K562 (cell line): ENCODE measurements at regions not wholly inside any gene's neighbourhood (a gene's known extent, or its start where the extent isn't known, plus 50 kb on each side); places are given as distances from the start of the nearest gene placed in this dataset.

Experiments used
- ATAC-seq: fragments of 200-7000 bp; cut with Tn5 transposase; 3 replicates; pipeline ENCODE4 v1.9.1; 2020; ENCODE audit warnings: moderate library complexity
- BruUV-seq: library from RNA; stranded (reverse); fragments of 400-500 nt; replicated peaks from 2 replicates; lab custom pipeline; 2021; lab: Mats Ljungman, UMichigan
- CTCF ChIA-PET: fragments of 300-600 bp; formaldehyde crosslinking; extraction: SDS; loops from one replicate; lab custom pipeline; 2021; ENCODE audit warnings: low intra/inter-chr PET ratio; lab: Yijun Ruan, JAX
- POLR2A ChIA-PET: fragments of 300-600, 350-650 bp; sonication (Branson Sonifier 250); formaldehyde crosslinking; extraction: SDS; loops from one replicate; lab custom pipeline; 2021; ENCODE audit warnings: antibody characterized with exemption, inconsistent platforms; lab: Yijun Ruan, JAX
- DNase-seq, 4 experiments: peaks; one replicate each; pipeline versions ENCODE4 v3.0.0 to v3.0.0-alpha.2; 2011 to 2018; ENCODE audit warnings: low spot score in 3 of 4, mixed read lengths in 3 of 4; ENCODE audit errors: extremely low read depth in 1 of 4
- FAIRE-seq: peaks from 2 replicates; lab custom pipeline; 2011; peaks lifted over from hg19 to GRCh38; lab: Jason Lieb, UNC
- H2AFZ ChIP-seq: 2 replicates; pipeline ENCODE4 v1.6.0; 2011; ENCODE audit warnings: low read depth, low read length, control low read depth, inconsistent platforms
- H3K27ac ChIP-seq: fragments of 200-600 bp; 3 replicates; pipeline ENCODE4 v1.8.0; 2011; ENCODE audit warnings: low read depth, mild to moderate bottlenecking, control low read depth, inconsistent platforms, low read length, moderate library complexity, mixed read lengths; ENCODE audit errors: extremely low read depth
- H3K27me3 ChIP-seq, 2 experiments: fragments of 300-600 bp in 1 of 2; 2 replicates in 1 of 2; 3 replicates in 1 of 2; pipeline versions ENCODE4 v1.6.0 to v1.8.0; 2011; ENCODE audit warnings: inconsistent platforms in 2 of 2, low read length in 2 of 2, mild to moderate bottlenecking in 1 of 2, mixed read lengths in 1 of 2, moderate library complexity in 1 of 2; ENCODE audit not compliant: control insufficient read depth in 2 of 2, insufficient read depth in 2 of 2
- H3K36me3 ChIP-seq: fragments of 300-600 bp; 3 replicates; pipeline ENCODE4 v1.8.0; 2011; ENCODE audit warnings: mild to moderate bottlenecking, low read length, inconsistent platforms; ENCODE audit not compliant: control insufficient read depth, insufficient read depth
- H3K4me1 ChIP-seq, 2 experiments: fragments of 200-600 bp in 1 of 2; replicated peaks in 1 of 2; 2 replicates in 1 of 2; 3 replicates in 1 of 2; pipeline versions ENCODE4 v1.5.1 to v1.8.0; 2011; ENCODE audit warnings: inconsistent platforms in 2 of 2, low read length in 2 of 2, mild to moderate bottlenecking in 1 of 2, mixed read lengths in 1 of 2, moderate library complexity in 1 of 2; ENCODE audit not compliant: control insufficient read depth in 2 of 2, insufficient read depth in 2 of 2
- H3K4me2 ChIP-seq: 2 replicates; pipeline ENCODE4 v1.6.1; 2011; ENCODE audit warnings: low read length, control low read depth, inconsistent platforms, mixed read lengths; ENCODE audit not compliant: insufficient read depth
- H3K4me3 ChIP-seq: fragments of 200-600 bp; sonication (generic), shearing (Covaris generic); 2 replicates; pipeline ENCODE4 v1.5.1; 2016; ENCODE audit warnings: control low read depth, inconsistent platforms
- H3K79me2 ChIP-seq: fragments of 200-600 bp; 3 replicates; pipeline ENCODE4 v1.8.0; 2011; ENCODE audit warnings: low read length, inconsistent platforms; ENCODE audit not compliant: control insufficient read depth, insufficient read depth
- H3K9ac ChIP-seq, 2 experiments: 2 replicates each; pipeline versions ENCODE4 v1.6.0 to v1.6.1; 2011; ENCODE audit warnings: low read depth in 2 of 2, low read length in 2 of 2, control low read depth in 1 of 2, inconsistent platforms in 1 of 2, mild to moderate bottlenecking in 1 of 2, mixed read lengths in 1 of 2; ENCODE audit not compliant: insufficient read depth in 1 of 2
- H3K9me1 ChIP-seq: one replicate; pipeline ENCODE4 v1.6.0; 2011; ENCODE audit warnings: inconsistent platforms, mild to moderate bottlenecking, low read length, moderate library complexity; ENCODE audit not compliant: control insufficient read depth, insufficient read depth
- H3K9me3 ChIP-seq: replicated peaks from 2 replicates; pipeline ENCODE4 v1.5.1; 2011; ENCODE audit warnings: low read depth, low read length, inconsistent platforms; ENCODE audit not compliant: control insufficient read depth, insufficient read depth
- H4K20me1 ChIP-seq: replicated peaks from 2 replicates; pipeline ENCODE4 v1.6.1; 2011; ENCODE audit warnings: low read length, inconsistent platforms, mixed read lengths; ENCODE audit not compliant: control insufficient read depth, insufficient read depth
- CTCF ChIP-seq, 3 experiments: IDR thresholded peaks in 2 of 3; conservative IDR thresholded peaks in 1 of 3; 2 replicates each; pipeline ENCODE4 v1.5.1; 2011 to 2012; ENCODE audit warnings: low read length in 3 of 3, mild to moderate bottlenecking in 3 of 3, control low read depth in 2 of 3, improper control_type of control experiment in 1 of 3, inconsistent platforms in 1 of 3, low read depth in 1 of 3, mixed read lengths in 1 of 3, moderate library complexity in 1 of 3; ENCODE audit not compliant: insufficient read depth in 2 of 3
- GATAD2A ChIP-seq: fragments of 450-650 bp; IDR thresholded peaks from 2 replicates; pipeline ENCODE4 v1.6.1; 2017
- JUNB ChIP-seq: fragments of 450-650 bp; formaldehyde crosslinking; conservative IDR thresholded peaks from 2 replicates; pipeline ENCODE4 v1.4.0; 2020; ENCODE audit warnings: mild to moderate bottlenecking
- MCM5 ChIP-seq: fragments of 450-650 bp; IDR thresholded peaks from 2 replicates; pipeline ENCODE4 v1.6.1; 2016; ENCODE audit warnings: low read depth
- PATZ1 ChIP-seq: fragments of 250-450 bp; sonication (Bioruptor Pico); IDR thresholded peaks from 2 replicates; pipeline ENCODE4 v1.5.0; 2020; ENCODE audit warnings: mild to moderate bottlenecking, borderline replicate concordance
- RB1 ChIP-seq: fragments of 450-650 bp; IDR thresholded peaks from 2 replicates; pipeline ENCODE4 v1.6.1; 2017; ENCODE audit warnings: low read depth, mild to moderate bottlenecking
- RBM25 ChIP-seq: fragments of 200-400 bp; formaldehyde crosslinking; IDR thresholded peaks from 2 replicates; pipeline ENCODE4 v1.6.1; 2018; ENCODE audit warnings: low read length, low read depth, moderate library complexity; ENCODE audit not compliant: severe bottlenecking
- ZC3H4 ChIP-seq: sonication (generic); formaldehyde crosslinking; IDR thresholded peaks from 2 replicates; pipeline ENCODE4 v1.9.0; 2021; ENCODE audit warnings: missing genetic modification reagents, borderline replicate concordance
- ZFP30 ChIP-seq: fragments of 250-450 bp; sonication (Bioruptor Pico); IDR thresholded peaks from 2 replicates; pipeline ENCODE4 v1.8.0; 2022; ENCODE audit warnings: moderate library complexity, mild to moderate bottlenecking, inconsistent platforms, borderline replicate concordance
- ZNF699 ChIP-seq: fragments of 250-450 bp; sonication (Bioruptor Pico); IDR thresholded peaks from 2 replicates; pipeline ENCODE4 v1.8.0; 2021; ENCODE audit warnings: mild to moderate bottlenecking, moderate library complexity; ENCODE audit not compliant: insufficient replicate concordance
- ZNF740 ChIP-seq, 3 experiments: fragments of 200-800 bp in 1 of 3; sonication (Bioruptor generic) in 1 of 3; sonication (generic) in 1 of 3; formaldehyde crosslinking in 1 of 3; IDR thresholded peaks; 2 replicates each; pipeline versions ENCODE4 v1.6.1 to v1.8.0; 2016 to 2022; ENCODE audit warnings: mild to moderate bottlenecking in 2 of 3, missing compliant biosample characterization in 2 of 3, missing genetic modification characterization in 2 of 3, missing genetic modification reagents in 1 of 3
- WGBS: fragments of 100-300 bp; shearing (Covaris generic); methylation state at CpG from one replicate; pipeline ENCODE4 v1.1.6; 2016; ENCODE audit warnings: low coverage, mixed read lengths; ENCODE audit not compliant: insufficient coverage; ENCODE audit errors: missing lambda C conversion rate; 5-methylcytosine and 5-hydroxymethylcytosine counted together
- in situ Hi-C: fragments of 300-500 bp; cut with MboI; formaldehyde crosslinking; loops from 4 replicates; pipeline ENCODE4 v1.15.0; 2018; ENCODE audit warnings: inconsistent platforms, mixed read lengths
- intact Hi-C: fragments of 100-400 bp; cut with micrococcal nuclease; formaldehyde crosslinking; loops from 2 replicates; pipeline ENCODE4 v1.14.2; 2022

- Histone ChIP-seq H3K9ac (no peak overlapping the region), H3K36me3 (no peaks in the 10 kb centered on the region), H3K4me1 (no peaks in the 10 kb centered on the region), H3K27ac (no peak overlapping the region), H3K9me3 (no peaks in the 10 kb centered on the region), H4K20me1 (no peaks in the 10 kb centered on the region), H3K4me3 (no peak overlapping the region), H2AFZ (no peak overlapping the region), H3K4me2 (no peak overlapping the region), H3K27me3 (no peaks in the 10 kb centered on the region), H3K79me2 (no peaks in the 10 kb centered on the region), H3K9me1 (no peaks in the 10 kb centered on the region)
- in situ Hi-C loops (no loop called here), intact Hi-C loops (loop anchor here (10.0 kb wide), 1 partner anchor 1477 kb away; no protein-coding TSS in a partner anchor)
- DNase-seq (no peak), FAIRE-seq (no peak), ATAC-seq (no peak)
- ChIA-PET CTCF (no interaction called here), POLR2A (no interaction called here)
- WGBS, result 0% methylated on average over 6 of the region's 7 CpGs
- no peak for TF ChIP-seq JUNB (CRISPR knock-in tag)
- no TSS peak for BruUV-seq
Measured at GRCh38 chr7:52911326-52911725, 124.1 kb upstream of the POM121L12 start.

GRCh38 chr7:52909935-52910334 is 125.5 kb upstream of the POM121L12 start:
- no peak overlapping the region for H3K4me3 ChIP-seq
- no peaks in the 10 kb centered on the region for H3K9me1 ChIP-seq
- H3K27me3 ChIP-seq, result no peaks in the 10 kb centered on the region
- CTCF ChIA-PET, result no interaction called here
- H3K4me1 ChIP-seq, result no peaks in the 10 kb centered on the region
- WGBS, result 0% methylated on average over 1 of the region's 1 CpG
- no TSS peak for BruUV-seq
- POLR2A ChIA-PET, result no interaction called here
- no peaks in the 10 kb centered on the region for H3K9me3 ChIP-seq
- H3K27ac ChIP-seq, result no peak overlapping the region
- ATAC-seq (no peak), DNase-seq (no peak), FAIRE-seq (no peak)
- no peaks in the 10 kb centered on the region for H3K36me3 ChIP-seq
- intact Hi-C loops, result loop anchor here (10.0 kb wide), 1 partner anchor 1475 kb away; no protein-coding TSS in a partner anchor
- no peaks in the 10 kb centered on the region for H3K79me2 ChIP-seq
- no peaks in the 10 kb centered on the region for H4K20me1 ChIP-seq
- H3K4me2 ChIP-seq, result no peak overlapping the region
- H3K9ac ChIP-seq, result no peak overlapping the region
- no peak overlapping the region for H2AFZ ChIP-seq
- in situ Hi-C loops, result no loop called here
- TF ChIP-seq ZNF699, result no peak
- TF ChIP-seq RB1, result no peak
- TF ChIP-seq ZFP30, result no peak
- TF ChIP-seq ZC3H4 (CRISPR knock-in tag), result no peak
- no peak for TF ChIP-seq MCM5
- TF ChIP-seq PATZ1 (CRISPR knock-in tag), result no peak
- no peak for TF ChIP-seq ZNF740 (CRISPR knock-in tag; IDR thresholded peaks at IDR 0.05)
- no peak for TF ChIP-seq ZNF740 (tag; IDR thresholded peaks at IDR 0.05)
- no peak for TF ChIP-seq RBM25
- TF ChIP-seq GATAD2A, result no peak
- no peak for TF ChIP-seq CTCF (IDR thresholded peaks at IDR 0.05 in 2 of 3, conservative IDR thresholded peaks at IDR 0.05 in 1 of 3; ENCODE audit: insufficient read depth in 2 of 3, low read depth in 1 of 3, low read length in 3 of 3)
